Activated CD8-positive, alpha-beta memory T cell treated with anti-CD3 and anti-CD28 coated beads for 36 hours (primary cell): ENCODE measurements at regions not wholly inside any gene's neighbourhood (a gene's known extent, or its start where the extent isn't known, plus 50 kb on each side); places are given as distances from the start of the nearest gene placed in this dataset.

Experiments
- CTCF ChIA-PET: fragments of 350-600 bp; sonication (Branson Sonifier 250); formaldehyde crosslinking; loops from one replicate; lab custom pipeline; 2021; ENCODE audit warnings: antibody characterized with exemption; lab: Charles Lee
- POLR2A ChIA-PET: fragments of 350-600 bp; sonication (Branson Sonifier 250); formaldehyde crosslinking; loops from one replicate; lab custom pipeline; 2021; ENCODE audit warnings: antibody characterized with exemption; lab: Charles Lee

DNA sequence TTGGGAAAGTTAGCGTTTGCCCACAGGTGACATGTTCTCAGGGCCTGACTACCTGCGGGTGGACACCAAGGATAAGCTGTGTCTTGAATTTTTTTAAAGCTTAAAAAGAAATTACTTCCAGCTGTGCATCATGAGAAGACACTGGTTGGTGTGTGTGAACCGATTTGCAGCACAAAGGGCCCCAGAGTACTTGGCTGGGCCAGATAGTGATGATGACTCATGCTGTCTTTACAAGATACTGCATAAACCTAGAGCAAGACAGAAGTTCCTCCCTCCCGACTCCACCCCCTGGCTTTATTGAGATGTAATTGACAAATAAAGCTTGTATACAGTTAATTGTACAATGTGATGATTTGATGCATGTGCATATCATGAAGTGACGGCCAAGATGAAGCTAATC lies 212.8 kb downstream of the NXNL2 start:
- ChIA-PET CTCF (no interaction called here), POLR2A (no interaction called here)

DNA sequence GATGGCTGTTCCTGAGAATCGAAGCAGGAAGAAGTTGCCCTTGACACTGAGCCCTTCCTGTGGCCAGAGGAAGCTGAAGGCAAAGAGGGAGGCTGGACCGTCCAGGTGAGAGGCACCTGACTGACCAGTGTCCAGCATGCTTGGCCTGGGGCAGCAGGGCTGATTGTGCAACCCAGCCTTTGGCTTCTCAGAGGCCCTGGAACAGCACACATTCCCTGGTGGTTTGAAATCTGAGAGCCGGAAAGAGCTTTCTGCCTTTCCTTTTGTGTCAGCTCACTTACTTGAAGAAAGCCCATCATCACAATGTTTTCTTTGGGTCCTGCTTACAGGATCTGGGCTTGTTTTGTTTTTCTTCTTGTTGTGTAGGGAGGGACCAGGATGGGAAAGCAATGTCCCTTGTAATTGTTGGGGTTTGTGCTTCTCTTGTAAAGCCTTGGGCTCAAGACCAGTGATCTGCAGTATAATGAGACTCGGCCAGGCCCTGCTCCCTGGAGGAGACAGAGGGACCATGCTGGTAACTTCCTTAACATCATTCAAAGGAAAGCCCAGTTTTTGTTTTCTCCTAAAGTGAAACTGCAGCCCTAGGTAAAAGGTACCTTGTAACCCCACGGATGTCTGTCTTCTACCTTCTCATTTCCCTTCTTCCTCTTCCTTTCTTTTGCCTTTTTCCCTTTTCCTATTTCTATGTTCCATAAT lies 213.7 kb downstream of the NXNL2 start:
- ChIA-PET CTCF (no interaction called here), POLR2A (no interaction called here)

DNA sequence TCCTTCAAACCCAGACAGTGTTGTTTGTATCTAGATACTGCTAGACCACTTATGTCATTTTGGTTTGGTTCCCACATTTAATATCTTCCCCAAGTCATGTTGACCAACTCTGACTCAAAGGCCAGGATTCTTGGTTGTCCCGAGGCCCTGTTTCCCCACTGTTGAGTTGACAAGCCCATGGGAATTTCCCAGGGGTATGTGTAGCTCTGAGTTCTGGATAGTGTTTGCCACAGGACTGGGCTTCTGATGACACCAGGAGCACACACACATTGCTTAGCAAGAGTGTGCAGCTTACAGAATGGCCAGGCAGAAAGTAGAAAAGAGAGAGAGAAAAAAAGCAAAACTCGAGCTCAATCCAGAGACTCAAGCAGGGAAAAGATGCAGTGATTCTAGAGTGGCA lies 214.4 kb downstream of the NXNL2 start:
- POLR2A ChIA-PET: no interaction called here
- CTCF ChIA-PET: no interaction called here

DNA sequence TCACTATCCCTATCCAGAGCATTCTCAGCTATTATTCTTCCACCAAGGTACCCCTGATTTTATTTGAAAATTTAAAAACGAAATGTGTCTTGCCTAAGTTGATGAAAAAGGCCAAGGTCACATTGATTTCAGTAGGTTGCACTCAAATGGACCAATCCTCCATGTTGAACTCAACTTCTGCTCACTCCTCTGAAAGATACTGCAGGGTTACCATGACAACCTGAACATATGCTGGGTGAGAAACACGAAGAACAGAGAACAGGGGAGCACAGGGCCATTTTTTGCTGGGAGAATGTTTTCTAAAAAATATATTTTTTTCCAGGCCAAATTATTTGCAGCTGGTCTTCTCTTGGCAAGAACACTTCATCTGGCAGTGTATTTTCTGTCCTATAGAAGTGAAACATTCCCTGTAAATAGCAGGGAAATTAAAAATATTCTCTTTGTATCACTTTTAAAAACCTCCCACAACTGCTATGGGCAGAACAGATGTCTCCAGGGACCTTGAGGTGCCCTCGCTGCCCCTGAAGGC lies 215.9 kb downstream of the NXNL2 start:
- POLR2A ChIA-PET: no interaction called here

DNA sequence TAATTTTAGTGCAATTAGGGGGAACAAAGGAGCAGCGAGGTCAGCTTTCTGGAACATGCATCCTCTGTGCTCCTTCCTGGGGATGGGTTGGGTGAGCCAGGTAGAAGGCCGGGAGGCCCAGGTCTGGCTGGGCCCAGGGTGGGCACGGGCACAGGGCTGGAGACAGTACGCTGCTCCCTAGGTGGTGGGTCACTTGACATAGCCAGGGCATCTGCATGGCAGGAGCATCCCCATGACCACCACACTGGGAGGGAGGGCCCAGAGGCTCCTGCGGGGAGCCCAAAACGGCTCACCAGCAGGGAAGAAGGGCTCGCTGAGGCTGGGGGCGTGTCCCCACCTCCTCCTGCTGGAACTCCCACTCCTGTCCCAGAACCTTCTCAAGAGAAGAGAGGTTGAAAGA lies 216.8 kb downstream of the NXNL2 start:
- POLR2A ChIA-PET: no interaction called here
- CTCF ChIA-PET: no interaction called here

More for the DNA sequence above, 215.9 kb downstream of the NXNL2 start:
- CTCF ChIA-PET: no interaction called here

DNA sequence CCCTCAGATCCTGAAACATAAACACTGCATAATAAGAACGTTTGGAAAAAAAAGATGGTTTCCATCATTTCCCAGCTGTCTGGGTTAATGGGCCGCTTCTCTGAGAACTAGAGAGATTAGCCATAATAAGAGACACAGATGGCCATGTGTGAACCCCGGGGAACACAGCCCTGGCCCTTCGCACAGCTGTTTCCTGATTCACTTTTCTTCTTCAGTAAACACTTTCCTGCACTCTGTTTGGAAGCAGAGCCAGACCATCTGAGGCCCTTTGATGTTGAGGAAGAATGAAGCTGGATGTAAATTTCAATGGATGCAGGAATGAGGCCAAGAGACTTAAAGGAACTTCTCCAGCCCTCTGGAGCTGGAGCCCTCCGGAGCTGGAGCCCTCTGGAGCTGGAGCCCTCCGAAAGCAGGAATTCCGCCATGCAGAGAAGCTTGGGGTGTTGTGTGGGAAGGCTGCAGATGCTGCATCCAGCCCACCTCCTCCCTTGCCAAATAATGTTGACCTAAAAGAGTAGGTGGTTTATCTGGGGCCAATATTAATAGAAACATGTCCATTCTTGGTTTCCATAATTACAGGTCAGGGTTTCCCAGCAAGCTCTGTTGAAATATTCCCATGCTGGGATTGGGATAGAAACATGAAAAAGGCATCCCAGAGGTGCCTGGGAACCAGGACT lies 218.9 kb downstream of the NXNL2 start:
- CTCF ChIA-PET: no interaction called here
- POLR2A ChIA-PET: no interaction called here

DNA sequence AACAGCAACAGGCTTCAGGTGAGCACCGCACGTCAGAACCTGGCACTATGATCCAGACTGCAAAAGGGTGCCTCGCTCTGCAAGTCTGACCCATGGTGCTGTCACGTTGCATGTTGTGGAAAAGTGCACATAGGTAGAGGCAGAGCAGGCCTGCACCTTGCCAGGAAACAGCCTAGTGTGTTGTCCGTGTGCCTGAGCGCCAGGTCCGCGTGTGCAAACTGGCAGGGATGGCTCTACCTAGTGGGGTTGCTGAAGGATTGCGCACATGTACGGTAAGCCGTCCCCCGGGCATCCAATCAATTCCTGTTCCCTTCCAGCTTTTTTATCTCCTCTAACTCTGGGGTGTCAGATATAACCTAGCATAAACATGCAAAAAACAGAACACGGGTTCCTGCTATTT lies 219.5 kb downstream of the NXNL2 start:
- POLR2A ChIA-PET: no interaction called here
- CTCF ChIA-PET: no interaction called here

DNA sequence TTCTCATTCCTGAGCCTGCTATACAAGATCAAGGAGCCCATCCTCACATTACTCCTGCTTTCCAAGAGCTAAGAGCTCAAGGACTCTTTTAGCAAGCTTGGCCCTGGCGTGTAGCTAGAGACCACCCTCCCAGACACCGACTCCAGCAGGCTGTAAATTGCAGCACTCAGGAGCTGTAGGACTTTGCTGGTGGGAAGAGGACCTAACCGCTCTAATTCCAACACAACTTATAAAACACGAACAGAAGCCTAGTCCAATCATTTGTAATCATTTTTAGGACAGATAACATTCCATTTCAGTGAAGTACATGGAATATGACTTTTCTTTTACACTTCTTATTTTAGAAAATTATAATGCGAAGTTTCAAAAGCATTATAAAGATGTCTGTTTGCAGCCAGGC lies 219.9 kb downstream of the NXNL2 start:
- ChIA-PET CTCF (interaction anchor here (0.7 kb wide), 1 partner anchor 593 kb away, joined by 4 read pairs; no protein-coding TSS in a partner anchor), POLR2A (no interaction called here)

DNA sequence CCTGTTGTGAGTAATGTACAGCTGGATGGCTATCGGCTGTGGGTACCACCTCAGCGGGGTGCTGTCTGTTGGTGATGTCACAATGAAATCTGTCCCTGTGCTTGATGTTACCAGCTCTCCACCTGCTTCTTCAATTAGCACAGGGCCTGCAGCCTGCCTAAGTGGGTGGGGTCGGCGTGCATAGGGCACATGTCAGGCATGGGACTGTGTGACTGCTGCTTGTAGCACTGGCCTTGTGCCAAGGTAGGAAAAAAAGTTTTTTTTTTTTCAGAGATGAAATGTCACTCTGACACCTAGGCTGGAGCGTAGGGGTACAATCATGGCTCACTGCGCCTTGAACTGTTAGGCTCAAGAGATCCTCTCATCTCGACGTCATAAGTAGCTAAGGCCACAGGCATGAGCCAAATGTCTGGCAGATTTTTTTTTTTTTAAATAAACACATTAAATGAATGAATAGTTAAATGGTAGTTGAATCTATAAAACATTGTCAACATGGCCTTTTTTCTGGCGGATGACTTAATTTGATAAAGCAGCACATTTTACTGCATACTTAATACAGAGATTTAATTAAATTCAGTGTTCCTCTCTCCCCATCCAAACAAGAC lies 222.5 kb downstream of the NXNL2 start:
- CTCF ChIA-PET: no interaction called here

DNA sequence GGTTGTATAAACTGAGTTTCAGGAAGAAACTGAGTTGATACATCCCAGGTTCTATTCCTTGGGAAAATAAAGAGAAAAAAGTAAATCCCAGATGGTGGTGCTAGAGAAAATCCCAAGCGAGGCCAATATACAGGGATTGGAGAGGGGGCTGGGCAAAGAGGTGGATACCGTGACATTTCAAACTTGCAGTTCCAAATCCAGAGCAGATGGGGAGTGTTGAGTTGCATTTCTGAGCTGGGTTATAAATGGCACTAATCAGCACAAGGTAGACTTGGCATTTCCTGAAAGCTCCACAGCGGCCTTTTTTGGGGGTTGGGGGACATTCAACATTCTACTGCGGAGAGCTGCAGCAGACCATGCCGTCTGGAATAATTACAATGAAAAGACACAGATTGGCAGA lies 224.4 kb downstream of the NXNL2 start:
- ChIA-PET CTCF (no interaction called here), POLR2A (no interaction called here)

More for the DNA sequence above, 222.5 kb downstream of the NXNL2 start:
- POLR2A ChIA-PET: no interaction called here

DNA sequence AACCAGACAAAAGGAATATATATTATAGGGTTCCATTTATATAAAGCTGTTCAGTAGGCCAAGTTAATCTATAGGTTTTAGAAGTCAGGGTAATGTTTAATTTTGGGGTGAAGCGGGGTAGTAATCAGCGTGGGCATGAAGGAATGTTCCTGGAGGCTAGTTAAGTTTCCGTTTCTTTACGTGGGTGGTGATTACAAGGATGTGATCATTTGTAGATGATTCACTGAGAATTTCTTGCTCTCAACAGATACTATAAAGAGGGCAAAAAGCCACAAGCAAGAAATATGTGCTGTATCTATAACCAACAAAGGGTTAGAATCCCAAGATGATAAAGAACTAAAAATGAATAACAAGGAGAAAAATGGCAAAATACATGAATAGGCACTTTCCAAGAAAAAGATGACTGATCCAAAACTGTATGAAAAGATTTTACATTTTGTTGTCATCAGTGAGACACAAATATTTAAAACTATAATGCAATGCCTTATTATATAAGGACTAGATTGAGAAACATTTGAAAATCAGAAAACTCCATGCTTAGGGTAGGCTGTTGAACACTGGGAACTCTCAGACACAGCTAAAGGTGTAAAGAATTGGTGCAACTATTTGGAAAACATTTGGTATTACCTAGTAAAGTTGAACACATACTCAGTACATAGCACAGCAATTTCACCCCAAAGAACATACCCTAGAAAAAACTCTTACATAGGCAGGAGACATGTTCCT lies 224.3 kb upstream of the S1PR3 start:
- CTCF ChIA-PET: no interaction called here
- POLR2A ChIA-PET: no interaction called here

DNA sequence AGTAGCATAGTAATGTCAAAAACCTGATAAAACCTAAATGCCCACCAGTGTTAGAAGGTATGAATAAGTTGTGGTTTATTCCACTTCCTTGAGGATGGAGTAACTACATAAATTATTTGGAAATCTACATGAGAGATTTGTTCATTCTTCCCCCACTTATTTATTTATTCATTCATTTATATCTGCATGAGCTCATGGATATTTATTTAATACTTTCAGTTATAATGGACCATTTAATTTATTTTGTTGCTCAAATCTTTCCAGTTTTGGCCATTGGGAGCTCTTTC lies 223.8 kb upstream of the S1PR3 start:
- CTCF ChIA-PET: no interaction called here

DNA sequence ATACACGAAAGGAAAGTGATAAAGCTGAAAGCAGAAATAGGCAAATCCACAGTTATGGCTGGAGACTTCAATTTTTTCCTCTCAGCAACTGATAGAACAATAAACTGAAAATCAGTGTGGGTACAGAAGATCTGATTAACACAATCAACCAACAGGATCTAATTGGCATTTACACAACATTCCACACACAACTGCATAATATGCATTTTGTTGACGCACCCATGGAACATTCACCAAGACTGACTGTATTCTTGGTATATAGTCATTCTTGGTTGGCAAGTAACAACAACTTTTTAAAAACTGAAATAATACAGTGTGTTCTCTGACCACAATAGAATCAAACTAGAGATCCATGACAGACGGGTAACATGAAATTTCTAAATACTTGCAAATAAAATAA lies 218.7 kb upstream of the S1PR3 start:
- POLR2A ChIA-PET: no interaction called here
- CTCF ChIA-PET: no interaction called here

More for the DNA sequence above, 223.8 kb upstream of the S1PR3 start:
- POLR2A ChIA-PET: no interaction called here

DNA sequence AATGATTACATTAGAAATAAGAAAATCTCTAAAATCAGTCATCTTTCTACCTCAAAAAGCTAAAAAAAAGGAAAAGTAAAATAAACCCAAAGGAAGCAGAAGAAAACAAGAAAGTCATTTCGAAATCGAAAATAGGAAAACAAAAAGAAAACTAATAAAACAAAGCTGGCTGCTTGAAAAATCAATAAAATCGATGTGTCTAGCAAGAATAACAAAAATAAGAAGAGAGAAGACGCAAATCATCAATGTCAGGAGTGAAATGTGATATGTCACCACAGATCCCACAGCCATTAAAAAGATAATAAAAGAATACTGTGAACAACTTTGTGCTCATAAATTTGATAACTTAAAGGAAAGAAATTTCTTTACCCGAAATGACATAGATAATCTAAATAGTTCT lies 218.1 kb upstream of the S1PR3 start:
- ChIA-PET POLR2A (no interaction called here), CTCF (no interaction called here)

DNA sequence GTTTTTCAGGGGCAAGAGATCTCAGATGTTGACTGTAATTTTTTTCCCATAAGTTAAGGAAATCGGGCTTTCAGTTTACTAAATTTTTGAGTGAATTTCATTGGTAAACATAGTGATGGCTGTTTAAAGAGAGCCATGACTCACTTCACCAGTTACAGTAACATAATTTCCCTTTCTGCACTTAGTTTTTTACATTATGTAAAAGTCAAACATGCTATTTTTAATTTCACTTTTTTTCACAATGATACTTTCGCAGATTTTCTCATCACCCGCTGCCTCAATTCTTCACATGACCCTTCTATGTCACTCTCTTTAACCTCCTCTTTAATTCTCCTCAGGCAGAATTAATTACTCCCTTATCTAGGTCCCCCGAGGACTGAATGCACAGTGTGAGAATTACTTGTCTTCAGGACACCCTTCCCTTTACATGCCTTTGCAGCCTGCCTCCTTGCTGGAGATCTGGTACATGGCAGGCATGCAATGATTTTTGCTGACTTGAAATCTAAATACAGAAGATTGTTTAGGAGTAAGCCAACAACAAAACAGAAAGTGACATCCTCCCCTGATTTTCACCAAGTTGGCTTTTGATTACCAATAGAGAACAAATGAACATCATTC lies 217.5 kb upstream of the S1PR3 start:
- ChIA-PET POLR2A (no interaction called here), CTCF (no interaction called here)

DNA sequence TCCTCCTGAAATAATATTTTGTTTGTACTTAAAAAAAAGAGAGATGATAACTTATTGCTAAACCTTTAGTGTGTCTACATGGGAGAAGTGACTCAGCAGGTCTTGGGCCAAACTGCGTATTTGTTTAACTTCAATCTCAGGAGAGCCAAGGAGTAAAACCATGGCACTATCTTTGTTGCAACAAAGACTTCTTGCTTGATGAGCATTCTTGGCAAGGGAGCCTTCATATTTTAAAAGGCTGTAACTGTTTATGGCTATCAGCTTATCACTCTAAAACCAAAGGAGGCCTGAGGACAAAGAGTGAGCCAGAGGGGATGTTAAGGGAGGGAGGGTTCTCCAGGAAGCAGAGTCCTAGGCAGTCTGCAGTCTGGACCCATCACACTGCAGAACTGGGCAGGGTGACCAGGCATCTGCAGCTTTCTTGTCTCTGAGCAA lies 216.2 kb upstream of the S1PR3 start:
- ChIA-PET CTCF (no interaction called here), POLR2A (no interaction called here)

DNA sequence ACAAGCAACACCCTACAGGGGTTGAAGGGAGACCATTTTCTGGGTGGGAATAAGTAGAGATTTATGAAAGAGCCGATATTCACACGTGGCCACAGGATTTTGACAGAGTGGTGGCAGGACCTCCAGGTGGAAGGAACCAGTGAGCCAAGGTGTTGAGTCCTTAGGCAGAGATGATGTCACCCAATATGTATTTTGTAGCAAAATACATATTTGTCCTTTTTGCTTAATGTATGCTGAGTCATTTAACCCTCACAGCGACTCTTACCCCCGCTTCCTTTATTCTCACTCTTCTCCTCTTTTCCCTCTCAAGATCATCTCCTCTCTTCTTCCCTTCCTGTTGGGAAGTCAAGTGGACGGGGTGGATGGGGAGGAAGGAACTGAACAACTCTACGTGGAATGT lies 215.7 kb upstream of the S1PR3 start:
- ChIA-PET POLR2A (no interaction called here), CTCF (no interaction called here)

DNA sequence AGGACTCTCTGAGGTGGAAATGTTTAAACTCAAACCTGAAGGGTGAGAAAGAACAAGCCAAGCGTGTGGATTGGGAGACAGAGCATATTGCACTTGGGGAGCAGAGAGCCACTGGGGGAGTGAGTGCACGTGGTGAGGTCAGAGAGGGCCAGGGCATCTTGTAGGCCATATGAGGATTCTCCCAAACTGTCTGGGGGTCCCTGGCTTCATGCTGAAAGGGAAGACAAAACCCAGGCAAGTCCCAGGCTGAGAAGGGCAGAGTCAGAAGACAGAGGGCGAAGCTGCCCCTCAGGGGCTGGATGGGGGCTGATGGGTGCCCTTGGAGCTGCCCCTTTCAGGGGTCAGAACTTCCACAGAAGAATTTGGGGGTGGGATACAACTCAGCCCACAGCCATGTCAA lies 215.3 kb upstream of the S1PR3 start:
- ChIA-PET POLR2A (no interaction called here), CTCF (no interaction called here)

DNA sequence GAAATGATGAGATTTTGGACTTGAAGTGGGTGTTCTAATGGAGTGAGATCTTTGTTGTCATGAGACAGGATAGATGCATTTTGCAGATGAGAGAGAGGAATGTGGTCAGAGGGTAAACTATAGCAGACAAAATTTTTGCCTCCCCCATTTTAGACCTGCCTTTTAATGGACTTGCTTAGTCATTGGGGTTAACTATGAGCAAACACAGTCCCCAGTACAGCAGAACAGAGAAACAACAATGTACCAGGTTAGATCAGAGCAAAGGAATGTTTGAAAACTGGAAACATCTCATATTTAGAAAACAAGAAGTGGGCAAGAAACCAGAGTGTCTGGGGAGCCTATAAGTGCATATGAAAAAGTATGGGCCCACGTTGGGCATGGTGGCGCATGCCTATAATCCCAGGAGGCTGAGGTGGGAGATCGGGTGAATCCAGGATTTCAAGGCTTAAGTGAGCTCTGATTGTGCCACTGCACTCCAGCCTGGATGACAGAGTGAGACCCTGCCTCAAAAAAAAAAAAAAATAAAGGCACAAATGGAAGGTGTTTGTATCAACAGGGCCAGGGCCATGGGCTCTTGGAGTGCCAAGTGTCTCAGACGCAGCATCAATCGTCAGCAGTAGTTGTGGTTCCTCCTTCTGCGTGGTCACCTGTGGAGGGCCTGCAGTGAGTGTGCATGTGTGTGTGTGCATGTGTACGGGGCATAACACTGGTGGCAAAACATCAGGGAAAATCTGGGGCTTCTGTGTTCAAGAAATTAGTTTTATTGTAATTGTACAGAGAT lies 214.4 kb upstream of the S1PR3 start:
- ChIA-PET CTCF (no interaction called here), POLR2A (no interaction called here)
